ENCODE measurements at regions not wholly inside any gene's neighbourhood (a gene's known extent, or its start where the extent isn't known, plus 50 kb on each side); places are given as distances from the start of the nearest gene placed in this dataset.

GRCh38 chr4:187364401-187364800, 631.2 kb upstream of the ZFP42 start:
- no peaks in the 10 kb centered on the region for H3K4me1 ChIP-seq (ENCODE audit: insufficient read depth, poor library complexity, severe bottlenecking)
- DNase-seq (ENCODE audit: low spot score) (no peak), ATAC-seq (ENCODE audit: low read depth) (no peak)
- no peak overlapping the region for H3K27ac ChIP-seq (ENCODE audit: poor library complexity, severe bottlenecking)
- no peaks in the 10 kb centered on the region for H3K9me3 ChIP-seq (ENCODE audit: severe bottlenecking)
- H3K36me3 ChIP-seq (ENCODE audit: low read depth), result no peaks in the 10 kb centered on the region
- H3K27me3 ChIP-seq (ENCODE audit: insufficient read depth, poor library complexity, severe bottlenecking), result no peaks in the 10 kb centered on the region
- no peak overlapping the region for H3K4me3 ChIP-seq (ENCODE audit: severe bottlenecking)
- no peak for TF ChIP-seq CTCF (IDR thresholded peaks at IDR 0.05; ENCODE audit: poor library complexity, severe bottlenecking)

GRCh38 chr4:187364851-187365250, 630.7 kb upstream of the ZFP42 start:
- ATAC-seq (ENCODE audit: low read depth) (no peak), DNase-seq (ENCODE audit: low spot score) (no peak)
- H3K27ac ChIP-seq (ENCODE audit: poor library complexity, severe bottlenecking), result no peak overlapping the region
- H3K4me1 ChIP-seq (ENCODE audit: insufficient read depth, poor library complexity, severe bottlenecking), result no peaks in the 10 kb centered on the region
- no peaks in the 10 kb centered on the region for H3K9me3 ChIP-seq (ENCODE audit: severe bottlenecking)
- H3K4me3 ChIP-seq (ENCODE audit: severe bottlenecking), result no peak overlapping the region
- H3K36me3 ChIP-seq (ENCODE audit: low read depth), result no peaks in the 10 kb centered on the region
- TF ChIP-seq CTCF (IDR thresholded peaks at IDR 0.05; ENCODE audit: poor library complexity, severe bottlenecking), result no peak
- H3K27me3 ChIP-seq (ENCODE audit: insufficient read depth, poor library complexity, severe bottlenecking), result no peaks in the 10 kb centered on the region

GRCh38 chr4:187366530-187366929, 629.0 kb upstream of the ZFP42 start:
- no peaks in the 10 kb centered on the region for H3K27me3 ChIP-seq (ENCODE audit: insufficient read depth, poor library complexity, severe bottlenecking)
- H3K27ac ChIP-seq (ENCODE audit: poor library complexity, severe bottlenecking), result no peak overlapping the region
- no peaks in the 10 kb centered on the region for H3K36me3 ChIP-seq (ENCODE audit: low read depth)
- H3K9me3 ChIP-seq (ENCODE audit: severe bottlenecking), result no peaks in the 10 kb centered on the region
- no peak for DNase-seq (ENCODE audit: low spot score)
- ATAC-seq (ENCODE audit: low read depth), result no peak
- no peaks in the 10 kb centered on the region for H3K4me1 ChIP-seq (ENCODE audit: insufficient read depth, poor library complexity, severe bottlenecking)
- no peak overlapping the region for H3K4me3 ChIP-seq (ENCODE audit: severe bottlenecking)
- TF ChIP-seq CTCF (IDR thresholded peaks at IDR 0.05; ENCODE audit: poor library complexity, severe bottlenecking), result no peak

GRCh38 chr4:187370918-187371317, 624.7 kb upstream of the ZFP42 start:
- Histone ChIP-seq H3K4me1 (ENCODE audit: insufficient read depth, poor library complexity, severe bottlenecking) (no peaks in the 10 kb centered on the region), H3K27me3 (ENCODE audit: insufficient read depth, poor library complexity, severe bottlenecking) (no peaks in the 10 kb centered on the region), H3K27ac (ENCODE audit: poor library complexity, severe bottlenecking) (no peak overlapping the region), H3K9me3 (ENCODE audit: severe bottlenecking) (no peaks in the 10 kb centered on the region), H3K4me3 (ENCODE audit: severe bottlenecking) (no peak overlapping the region), H3K36me3 (ENCODE audit: low read depth) (no peaks in the 10 kb centered on the region)
- DNase-seq (ENCODE audit: low spot score), result no peak
- ATAC-seq (ENCODE audit: low read depth), result no peak
- TF ChIP-seq CTCF (IDR thresholded peaks at IDR 0.05; ENCODE audit: poor library complexity, severe bottlenecking), result no peak

GRCh38 chr4:187378441-187378840, 617.1 kb upstream of the ZFP42 start:
- H3K9me3 ChIP-seq (ENCODE audit: severe bottlenecking), result no peaks in the 10 kb centered on the region
- no peak overlapping the region for H3K27ac ChIP-seq (ENCODE audit: poor library complexity, severe bottlenecking)
- no peak for TF ChIP-seq CTCF (IDR thresholded peaks at IDR 0.05; ENCODE audit: poor library complexity, severe bottlenecking)
- H3K36me3 ChIP-seq (ENCODE audit: low read depth), result no peaks in the 10 kb centered on the region
- H3K4me3 ChIP-seq (ENCODE audit: severe bottlenecking), result no peak overlapping the region
- H3K27me3 ChIP-seq (ENCODE audit: insufficient read depth, poor library complexity, severe bottlenecking), result no peaks in the 10 kb centered on the region
- DNase-seq (ENCODE audit: low spot score), result no peak
- no peak for ATAC-seq (ENCODE audit: low read depth)
- no peaks in the 10 kb centered on the region for H3K4me1 ChIP-seq (ENCODE audit: insufficient read depth, poor library complexity, severe bottlenecking)

All from RWPE2 (cell line).